ENCODE measurements at regions not wholly inside any gene's neighbourhood (a gene's known extent, or its start where the extent isn't known, plus 50 kb on each side); places are given as distances from the start of the nearest gene placed in this dataset.

DNA sequence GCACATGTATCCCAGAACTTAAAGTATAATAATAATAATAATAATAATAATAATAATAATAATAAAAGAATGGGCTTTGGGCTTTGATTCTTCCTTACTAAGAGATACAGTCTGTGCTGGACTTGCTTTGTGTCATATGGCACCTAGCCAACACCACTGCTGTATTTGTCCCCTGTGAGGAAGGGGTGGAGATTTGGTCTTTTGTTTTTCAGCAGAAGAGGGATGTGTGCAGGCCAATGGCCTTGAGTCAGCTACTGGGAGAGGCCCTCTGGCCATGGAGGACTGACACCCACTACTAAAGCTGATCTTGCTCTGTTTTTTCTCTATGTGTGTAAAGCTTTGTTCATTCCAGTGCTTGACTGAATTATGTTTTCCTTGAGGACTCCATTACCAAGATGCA, 573.0 kb upstream of the PCDH15 start:
- no peak for DNase-seq (ENCODE audit: low read depth)

- DNase-seq (ENCODE audit: low read depth), result no peak
Observed at GRCh38 chr10:55369670-55370420, 568.8 kb upstream of the PCDH15 start.

- DNase-seq (ENCODE audit: low read depth), result no peak
Observed at GRCh38 chr10:55368467-55368866, 567.4 kb upstream of the PCDH15 start.

DNA sequence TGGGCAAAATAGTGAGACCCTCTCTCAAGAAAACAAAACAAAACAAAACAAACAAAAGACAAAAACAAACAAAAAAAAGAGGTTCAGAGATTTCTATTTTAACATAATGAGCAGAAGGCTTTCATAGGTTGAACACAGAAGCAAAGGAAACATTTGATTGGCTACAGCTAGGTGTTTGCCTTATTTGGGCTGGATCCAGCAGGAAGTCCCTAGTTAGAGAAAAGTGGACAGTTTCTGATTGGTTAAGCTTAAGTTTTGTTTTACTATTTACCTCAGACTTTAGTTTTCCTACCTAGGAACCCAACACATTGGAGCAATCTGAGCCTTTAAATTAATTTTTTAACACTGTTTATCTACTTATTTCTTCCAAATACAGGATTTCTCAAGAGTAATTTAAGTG, 566.5 kb upstream of the PCDH15 start:
- DNase-seq (ENCODE audit: low read depth), result no peak

DNA sequence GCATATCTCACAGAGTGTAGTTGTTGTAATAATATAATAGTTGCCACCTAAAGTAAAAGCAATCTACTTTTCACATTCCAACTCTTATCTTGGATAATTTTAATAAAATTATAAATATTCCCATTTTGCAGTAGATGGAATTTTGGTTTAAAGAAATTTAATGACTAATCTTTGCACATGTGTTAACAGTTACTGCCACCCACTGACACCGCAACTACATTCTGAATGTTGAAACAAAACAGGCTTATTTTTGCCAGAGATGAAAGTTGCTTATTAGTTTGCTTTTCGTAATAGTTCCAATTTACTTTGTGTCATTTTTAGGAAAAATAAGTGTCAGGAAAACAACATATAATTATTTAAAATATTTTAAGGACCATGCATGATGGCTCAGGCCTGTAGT, 557.5 kb upstream of the PCDH15 start:
- no peak for DNase-seq (ENCODE audit: low read depth)

DNA sequence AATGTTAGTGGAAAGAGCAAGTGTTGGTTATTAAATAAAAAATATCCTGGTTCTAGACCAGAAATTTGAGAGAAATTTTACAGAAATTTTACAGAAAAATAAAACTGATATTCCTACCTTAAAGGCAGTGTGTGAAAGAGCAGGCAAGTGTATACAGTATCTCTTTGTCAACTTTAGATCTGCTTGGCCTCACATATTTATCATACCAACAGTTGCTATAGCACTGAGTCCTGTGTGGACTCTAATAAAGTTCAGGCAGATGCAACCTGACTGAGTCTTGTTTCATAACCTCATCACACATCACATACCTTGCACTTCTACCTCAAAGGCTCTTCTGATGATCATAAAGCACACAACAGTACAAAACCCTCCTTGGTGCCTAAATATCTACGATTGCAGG, 552.4 kb upstream of the PCDH15 start:
- no peak for DNase-seq (ENCODE audit: low read depth)

DNA sequence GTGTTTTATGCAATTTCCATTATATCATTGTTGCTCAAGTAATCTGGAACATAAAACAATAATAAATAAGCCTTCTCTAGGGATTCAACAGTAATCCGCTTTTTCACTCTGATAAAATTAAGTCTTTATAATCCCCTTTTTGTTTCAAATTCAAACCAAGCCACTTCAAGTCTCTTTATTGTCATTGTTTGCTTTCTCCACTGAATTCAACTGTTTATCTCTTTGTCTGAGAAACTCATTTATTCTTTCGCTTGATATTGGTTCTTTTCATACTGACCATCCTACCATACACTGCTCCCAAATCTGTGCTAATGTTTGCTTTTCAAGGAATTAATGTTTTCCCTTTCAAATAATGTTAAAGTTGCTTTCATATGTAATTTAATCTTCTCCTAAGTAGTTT, 550.4 kb upstream of the PCDH15 start:
- no peak for DNase-seq (ENCODE audit: low read depth)

DNA sequence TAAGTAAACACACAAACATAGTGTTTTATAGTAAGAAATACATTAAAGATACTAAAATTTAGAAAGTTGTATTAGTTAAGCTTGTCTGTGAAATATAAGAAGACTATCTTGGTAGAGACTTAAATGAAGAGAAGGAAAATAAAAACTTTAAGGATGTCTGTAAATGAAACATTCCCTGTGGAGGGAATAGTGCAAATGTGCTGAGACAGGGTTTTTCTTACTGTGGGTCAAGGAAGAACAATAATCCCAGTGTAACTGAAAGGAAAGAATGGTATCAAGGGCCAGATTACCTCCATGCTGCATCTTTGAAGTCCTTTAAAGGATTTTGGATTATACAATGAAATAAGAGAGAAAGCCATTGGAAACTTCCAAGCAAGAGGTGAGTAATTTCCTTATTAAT, 547.5 kb upstream of the PCDH15 start:
- DNase-seq (ENCODE audit: low read depth), result no peak

DNA sequence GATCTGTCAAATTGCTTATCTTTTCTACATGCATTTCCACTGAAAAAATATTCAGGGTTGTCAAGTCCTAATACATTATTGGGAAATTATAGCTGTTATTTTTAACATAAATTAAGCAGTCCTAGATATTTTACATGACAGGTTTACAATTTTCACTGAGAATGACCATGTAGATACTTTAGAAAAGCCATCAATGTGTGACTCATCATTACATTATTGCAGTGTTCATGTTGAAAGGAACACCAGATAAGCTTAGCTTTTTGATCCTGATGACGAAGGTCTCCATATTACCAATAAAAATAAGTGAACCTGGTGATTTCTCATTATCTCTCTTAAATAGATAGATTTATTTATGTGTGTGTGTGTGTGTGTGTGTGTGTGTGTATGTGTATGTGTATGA, 529.5 kb upstream of the PCDH15 start:
- DNase-seq (ENCODE audit: low read depth), result no peak

- no peak for DNase-seq (ENCODE audit: low read depth)
Observed at GRCh38 chr10:55329796-55330195, 528.8 kb upstream of the PCDH15 start.

DNA sequence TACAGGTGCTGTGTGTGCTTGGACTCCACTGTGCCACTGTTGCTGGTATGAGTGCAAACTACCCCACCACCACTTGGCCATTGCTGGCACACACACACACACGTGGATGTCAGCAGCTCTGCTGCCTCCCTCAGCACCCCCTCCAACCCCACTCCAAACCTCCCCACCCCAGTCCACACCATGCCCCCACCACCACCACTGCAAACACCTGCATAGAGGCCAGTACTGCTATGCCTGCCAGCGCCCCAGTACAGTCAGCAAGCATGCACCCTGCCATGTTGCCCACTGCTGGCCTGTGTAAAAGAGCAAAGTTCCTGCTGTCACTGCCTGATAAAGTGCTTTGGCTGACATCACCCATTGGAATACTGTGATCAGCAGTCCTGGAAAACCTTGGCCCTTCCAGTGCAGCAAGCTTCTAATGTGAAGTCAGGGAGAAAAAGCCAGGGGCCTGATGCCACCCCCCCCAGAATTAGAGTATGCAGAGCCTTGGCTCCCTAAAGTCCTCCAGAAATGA, 519.2 kb upstream of the PCDH15 start:
- DNase-seq (ENCODE audit: low read depth), result no peak

DNA sequence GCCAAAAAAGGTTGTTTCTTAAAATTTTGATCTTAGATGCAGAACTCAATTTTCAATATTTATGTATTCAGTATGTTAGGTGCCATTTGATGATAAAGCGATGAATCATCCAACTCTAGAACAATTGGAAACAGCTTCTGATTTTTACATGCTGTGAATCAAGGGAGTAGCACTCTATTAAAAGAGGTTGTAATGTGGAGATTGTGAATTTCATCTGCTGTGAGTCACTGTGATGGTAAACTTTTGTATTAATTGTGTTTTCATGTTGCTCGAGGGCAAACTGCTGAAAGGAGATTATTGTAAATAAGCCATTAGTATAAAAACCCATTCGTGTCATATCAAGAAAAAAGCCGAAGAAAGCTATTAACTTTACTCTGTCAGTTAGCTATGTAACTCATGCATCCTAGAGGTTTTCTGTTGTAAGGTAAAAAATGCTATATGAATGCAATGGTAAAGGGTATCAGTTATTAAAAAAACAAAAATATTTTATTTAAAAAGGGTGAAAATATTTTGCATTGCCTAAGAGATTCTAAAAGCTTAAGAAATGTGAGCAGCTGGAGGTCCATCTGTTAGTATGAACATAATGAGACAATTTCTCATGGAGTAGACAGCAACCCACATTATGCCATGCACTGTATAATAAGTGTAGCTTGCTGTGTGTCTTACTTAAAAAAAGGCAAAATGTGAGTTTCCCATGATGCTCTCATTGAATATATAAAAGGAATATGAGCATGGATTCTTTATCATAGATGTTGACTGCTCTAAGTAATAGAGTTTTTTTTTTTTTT, 511.0 kb upstream of the PCDH15 start:
- DNase-seq (ENCODE audit: low read depth), result no peak

GRCh38 chr10:55310143-55310542, 509.1 kb upstream of the PCDH15 start:
- no peak for DNase-seq (ENCODE audit: low read depth)

- DNase-seq (ENCODE audit: low read depth), result no peak
Observed at GRCh38 chr10:55305285-55305684, 504.3 kb upstream of the PCDH15 start.

DNA sequence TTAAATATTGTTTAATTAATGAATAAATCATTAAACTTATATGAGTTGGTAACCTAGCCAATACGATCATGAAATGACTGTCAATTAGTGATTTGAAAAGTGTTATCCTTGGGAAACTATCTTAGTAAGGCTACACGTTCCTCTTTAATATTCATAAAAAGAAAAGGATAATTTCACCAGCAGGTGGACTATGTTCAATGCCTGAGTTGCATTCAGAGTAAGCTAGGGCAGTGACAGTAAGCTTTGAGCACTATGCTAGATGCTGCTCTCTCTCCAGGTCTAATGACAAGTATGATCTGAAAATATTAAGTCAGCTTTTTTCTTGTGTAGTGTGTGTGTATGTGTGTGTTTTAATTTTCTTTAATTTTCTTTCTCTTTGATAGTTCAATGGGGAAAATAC, 486.3 kb upstream of the PCDH15 start:
- DNase-seq (ENCODE audit: low read depth), result no peak

GRCh38 chr10:55283031-55283430, 482.0 kb upstream of the PCDH15 start:
- DNase-seq (ENCODE audit: low read depth), result no peak

GRCh38 chr10:55280696-55281095, 479.7 kb upstream of the PCDH15 start:
- no peak for DNase-seq (ENCODE audit: low read depth)

DNA sequence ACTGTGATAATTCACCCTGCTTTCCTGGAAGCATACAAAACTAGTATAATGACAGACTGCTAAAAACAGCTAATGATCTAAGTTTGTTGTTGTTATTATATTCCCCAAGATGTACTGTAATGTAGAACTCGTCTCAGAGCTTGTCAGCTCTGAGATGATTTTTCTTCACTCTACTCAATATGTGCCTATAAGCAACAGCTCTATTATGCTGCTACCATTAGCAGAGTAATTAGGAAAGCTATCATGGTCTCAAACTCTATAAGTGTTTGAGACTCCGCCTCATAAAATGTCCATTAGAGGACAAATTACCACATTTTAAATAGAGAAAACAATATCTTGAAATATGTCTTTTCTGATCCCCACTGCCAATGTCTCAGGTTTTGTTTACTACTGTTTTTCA, 476.5 kb upstream of the PCDH15 start:
- DNase-seq (ENCODE audit: low read depth), result no peak

DNA sequence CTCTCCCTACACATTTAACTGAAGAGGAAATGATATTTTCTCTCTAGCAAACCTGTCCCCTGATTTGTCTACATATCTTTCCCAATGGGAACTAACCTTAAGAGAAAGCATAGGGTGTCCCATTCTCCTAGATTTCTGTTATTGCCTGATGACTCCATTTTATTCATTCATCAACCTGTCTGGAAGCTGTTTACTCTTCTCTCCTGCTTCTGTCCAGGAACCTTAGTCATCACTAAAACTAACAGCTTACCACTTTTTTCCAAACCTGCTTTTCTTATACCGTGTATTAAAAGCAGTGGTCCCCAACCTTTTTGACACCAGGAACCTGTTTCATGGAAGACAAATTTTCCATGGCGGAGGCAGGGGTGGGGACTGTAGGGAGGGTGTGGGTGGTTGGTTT, 473.3 kb upstream of the PCDH15 start:
- DNase-seq (ENCODE audit: low read depth), result no peak

- DNase-seq (ENCODE audit: low read depth), result no peak
Observed at GRCh38 chr10:55273946-55274345, 472.9 kb upstream of the PCDH15 start.

DNA sequence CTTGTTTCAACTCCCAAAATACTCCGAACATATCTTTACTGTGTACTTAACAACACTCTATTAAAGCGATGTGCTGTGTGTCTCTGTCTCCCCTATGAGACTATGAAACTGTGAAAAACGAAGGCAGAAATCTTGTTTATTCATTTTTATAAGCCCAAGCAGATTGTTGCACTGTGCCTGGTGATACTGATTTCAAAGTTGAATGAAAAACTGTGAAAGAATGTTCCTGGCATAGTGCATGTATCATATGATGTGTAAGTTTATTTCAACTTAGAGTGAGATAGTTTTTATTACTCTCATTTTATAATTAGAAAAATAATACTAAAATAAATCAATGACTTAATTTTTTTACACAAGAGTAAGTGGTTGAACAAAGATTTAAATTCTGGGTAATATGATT, 471.9 kb upstream of the PCDH15 start:
- no peak for DNase-seq (ENCODE audit: low read depth)

DNA sequence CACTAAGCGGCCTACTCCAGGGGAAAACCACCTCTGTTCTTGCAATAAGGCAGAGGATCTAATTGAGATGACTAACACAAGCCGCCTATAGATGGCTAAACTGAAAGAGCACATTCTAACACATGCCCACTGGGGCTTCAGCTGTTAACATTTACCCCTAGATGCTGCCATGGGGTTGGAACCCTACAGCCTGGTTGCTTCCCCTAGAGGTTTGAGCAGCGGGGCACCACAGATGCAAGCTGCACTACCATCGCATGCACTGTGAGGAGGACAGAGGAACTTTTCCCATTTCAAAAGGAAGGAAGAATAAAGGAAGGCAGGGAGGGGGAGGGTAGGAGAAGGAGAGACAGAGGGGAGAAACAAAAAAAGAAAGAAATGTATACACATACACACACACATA, 465.8 kb upstream of the PCDH15 start:
- DNase-seq (ENCODE audit: low read depth), result no peak

DNA sequence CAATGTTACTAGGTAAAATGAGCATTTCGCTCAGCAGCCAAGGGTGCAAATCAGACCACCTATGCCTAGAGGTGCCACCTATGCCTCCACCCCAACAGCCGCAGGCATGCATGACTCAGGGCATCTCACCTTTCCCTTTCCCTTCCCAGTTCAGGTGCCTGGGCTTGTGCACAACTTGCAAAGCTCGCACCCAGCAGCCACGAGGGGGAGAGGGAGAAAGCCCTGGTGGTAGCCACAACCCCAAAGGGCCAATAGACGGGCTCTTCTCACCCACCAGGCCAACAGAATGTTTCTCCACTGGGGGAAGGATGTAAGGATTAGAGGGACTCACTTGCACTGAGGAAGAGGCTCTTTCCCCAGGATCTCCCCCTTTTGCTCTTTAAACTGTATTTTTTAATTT, 462.3 kb upstream of the PCDH15 start:
- no peak for DNase-seq (ENCODE audit: low read depth)
